Neural progenitor cell (in vitro differentiated cells): ENCODE measurements at regions not wholly inside any gene's neighbourhood (a gene's known extent, or its start where the extent isn't known, plus 50 kb on each side); places are given as distances from the start of the nearest gene placed in this dataset.

ENCODE experiments used
- CTCF ChIP-seq: fragments of 200-600 bp; sonication (generic); IDR thresholded peaks from 2 replicates; pipeline ENCODE4 v1.5.1; 2017; ENCODE audit warnings: antibody characterized with exemption, mild to moderate bottlenecking
- EZH2 ChIP-seq: fragments of 200-600 bp; sonication (generic); IDR thresholded peaks from 2 replicates; pipeline ENCODE4 v1.6.1; 2017; ENCODE audit warnings: antibody characterized with exemption, mild to moderate bottlenecking, moderate library complexity

- no peak for TF ChIP-seq CTCF
- TF ChIP-seq EZH2: no peak
Measured at GRCh38 chr2:116200086-116200485, 1614.4 kb upstream of the DDX18 start.
